Upper lobe of right lung (tissue), 1 donor: ENCODE measurements at regions not wholly inside any gene's neighbourhood (a gene's known extent, or its start where the extent isn't known, plus 50 kb on each side); places are given as distances from the start of the nearest gene placed in this dataset.

Source experiments
- ATAC-seq: fragments of 200-7000 bp; cut with Tn5 transposase; one replicate; pipeline ENCODE4 v1.9.1; 2020; ENCODE audit warnings: mild to moderate bottlenecking, moderate library complexity
- DNase-seq: peaks from one replicate; pipeline ENCODE4 v3.0.0-alpha.2; 2020
- H3K27ac ChIP-seq: fragments of 200-600 bp; one replicate; pipeline ENCODE4 v1.8.0; 2022
- H3K27me3 ChIP-seq: fragments of 200-600 bp; one replicate; pipeline ENCODE4 v1.8.0; 2022; ENCODE audit warnings: mild to moderate bottlenecking
- H3K36me3 ChIP-seq: fragments of 200-600 bp; one replicate; pipeline ENCODE4 v1.8.0; 2022
- H3K4me1 ChIP-seq: fragments of 200-600 bp; one replicate; pipeline ENCODE4 v1.8.0; 2022
- H3K4me3 ChIP-seq: fragments of 200-600 bp; one replicate; pipeline ENCODE4 v1.8.0; 2022; ENCODE audit warnings: mild to moderate bottlenecking
- H3K9me3 ChIP-seq: fragments of 200-600 bp; one replicate; pipeline ENCODE4 v1.8.0; 2022
- CTCF ChIP-seq: fragments of 200-600 bp; IDR thresholded peaks from one replicate; pipeline ENCODE4 v1.8.0; 2022; ENCODE audit warnings: antibody characterized with exemption
- intact Hi-C: fragments of 100-400 bp; cut with DNase I; formaldehyde crosslinking; loops from one replicate; pipeline ENCODE4 v1.11.0; 2022
- donor health status: DM: no; HTN: yes; CAD: no; lungs with severe emphysema.

DNA sequence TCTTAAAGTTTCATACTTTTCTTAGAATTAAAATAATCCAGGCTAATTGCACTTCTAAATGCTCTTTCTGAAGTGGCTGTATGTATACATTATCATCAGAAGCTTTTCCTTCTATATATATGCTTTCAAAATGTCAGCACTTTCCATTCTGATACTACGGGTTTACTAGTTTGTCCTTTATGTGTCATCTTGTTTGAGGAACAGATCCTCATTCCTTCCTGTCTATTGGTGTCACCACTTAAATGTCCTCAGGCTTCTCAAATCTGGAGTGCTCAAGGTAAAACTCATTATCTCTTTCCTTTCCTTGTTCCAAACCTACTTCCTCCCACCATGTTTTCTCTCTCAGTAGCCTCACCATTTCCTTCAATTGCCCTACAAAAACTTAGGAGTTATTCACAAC is 236.3 kb downstream of the CSNK1G3 start:
- intact Hi-C loops, result no loop called here
- TF ChIP-seq CTCF, result no peak
- ATAC-seq (no peak), DNase-seq (no peak)
- H3K4me3 ChIP-seq, result no peak overlapping the region
- no peaks in the 10 kb centered on the region for H3K4me1 ChIP-seq
- no peaks in the 10 kb centered on the region for H3K9me3 ChIP-seq
- no peaks in the 10 kb centered on the region for H3K36me3 ChIP-seq
- H3K27me3 ChIP-seq, result no peaks in the 10 kb centered on the region
- H3K27ac ChIP-seq, result no peak overlapping the region

GRCh38 chr5:123746683-123747360 is 234.8 kb downstream of the CSNK1G3 start:
- DNase-seq, result no peak
- intact Hi-C loops, result no loop called here
- Histone ChIP-seq H3K9me3 (no peaks in the 10 kb centered on the region), H3K4me3 (no peak overlapping the region), H3K27ac (no peak overlapping the region), H3K36me3 (no peaks in the 10 kb centered on the region), H3K27me3 (no peaks in the 10 kb centered on the region), H3K4me1 (no peaks in the 10 kb centered on the region)
- no peak for TF ChIP-seq CTCF
- ATAC-seq, result no peak

GRCh38 chr5:123743990-123744583 is 232.1 kb downstream of the CSNK1G3 start:
- ATAC-seq (no peak), DNase-seq (no peak)
- H3K4me3 ChIP-seq, result no peak overlapping the region
- intact Hi-C loops, result no loop called here
- TF ChIP-seq CTCF, result no peak
- H3K27ac ChIP-seq, result no peak overlapping the region
- no peaks in the 10 kb centered on the region for H3K9me3 ChIP-seq
- no peaks in the 10 kb centered on the region for H3K4me1 ChIP-seq
- no peaks in the 10 kb centered on the region for H3K36me3 ChIP-seq
- no peaks in the 10 kb centered on the region for H3K27me3 ChIP-seq

GRCh38 chr5:123735384-123735783 is 223.4 kb downstream of the CSNK1G3 start:
- ATAC-seq (no peak), DNase-seq (no peak)
- Histone ChIP-seq H3K4me3 (no peak overlapping the region), H3K4me1 (no peaks in the 10 kb centered on the region), H3K27me3 (no peaks in the 10 kb centered on the region), H3K9me3 (peaks cover 4% of the 10 kb centered on the region), H3K27ac (no peak overlapping the region), H3K36me3 (no peaks in the 10 kb centered on the region)
- intact Hi-C loops, result no loop called here
- no peak for TF ChIP-seq CTCF

DNA sequence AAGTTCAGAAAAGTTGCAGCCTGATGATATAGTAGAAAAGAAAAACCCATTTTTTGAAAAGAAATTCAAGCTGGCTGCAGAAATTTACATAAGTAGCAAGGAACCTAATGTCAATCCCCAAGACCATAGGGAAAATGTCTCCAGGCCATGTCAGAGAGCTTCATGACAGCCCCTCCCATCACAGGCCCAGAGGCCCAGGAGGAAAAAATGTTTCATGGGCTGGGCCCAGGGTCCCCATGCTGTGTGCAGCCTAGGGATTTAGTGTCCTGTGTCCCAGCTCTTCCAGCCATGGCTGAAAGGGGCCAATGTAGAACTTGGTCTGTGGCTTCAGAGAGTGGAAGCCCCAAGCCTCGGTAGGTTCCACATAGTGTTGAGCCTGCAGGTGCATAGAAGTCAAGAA is 220.3 kb downstream of the CSNK1G3 start:
- TF ChIP-seq CTCF, result no peak
- intact Hi-C loops, result no loop called here
- Histone ChIP-seq H3K36me3 (no peaks in the 10 kb centered on the region), H3K27ac (no peak overlapping the region), H3K4me3 (no peak overlapping the region), H3K27me3 (no peaks in the 10 kb centered on the region), H3K4me1 (no peaks in the 10 kb centered on the region), H3K9me3 (peaks cover 13% of the 10 kb centered on the region)
- ATAC-seq (no peak), DNase-seq (no peak)
